Ishikawa (cell line): ENCODE measurements at regions not wholly inside any gene's neighbourhood (a gene's known extent, or its start where the extent isn't known, plus 50 kb on each side); places are given as distances from the start of the nearest gene placed in this dataset.

Experiments
- CEBPB ChIP-seq: IDR thresholded peaks from 2 replicates; pipeline ENCODE4 v1.6.1; 2012
- CREB1 ChIP-seq: IDR thresholded peaks from 2 replicates; pipeline ENCODE4 v1.6.1; 2012; ENCODE audit warnings: low read depth
- EGR1 ChIP-seq: IDR thresholded peaks from 2 replicates; pipeline ENCODE4 v1.6.1; 2012
- EP300 ChIP-seq: IDR thresholded peaks from 2 replicates; pipeline ENCODE4 v1.6.1; 2012; ENCODE audit warnings: borderline replicate concordance
- FOXM1 ChIP-seq: IDR thresholded peaks from 2 replicates; pipeline ENCODE4 v1.6.1; 2012; ENCODE audit warnings: low read depth, borderline replicate concordance
- MAX ChIP-seq: IDR thresholded peaks from 2 replicates; pipeline ENCODE4 v1.6.1; 2012
- NFIC ChIP-seq: IDR thresholded peaks from 2 replicates; pipeline ENCODE4 v1.6.1; 2012
- RAD21 ChIP-seq: IDR thresholded peaks from 2 replicates; pipeline ENCODE4 v1.6.1; 2012; ENCODE audit warnings: low read depth
- REST ChIP-seq: IDR thresholded peaks from 2 replicates; pipeline ENCODE4 v1.6.1; 2012; ENCODE audit warnings: low read depth, mild to moderate bottlenecking
- TAF1 ChIP-seq: IDR thresholded peaks from 2 replicates; pipeline ENCODE4 v1.6.1; 2012; ENCODE audit warnings: low read depth, mild to moderate bottlenecking
- TCF12 ChIP-seq: IDR thresholded peaks from 2 replicates; pipeline ENCODE4 v1.6.1; 2012; ENCODE audit warnings: low read depth
- TEAD4 ChIP-seq: IDR thresholded peaks from 2 replicates; pipeline ENCODE4 v1.6.1; 2012
- USF1 ChIP-seq: IDR thresholded peaks from 2 replicates; pipeline ENCODE4 v1.6.1; 2012
- YY1 ChIP-seq: IDR thresholded peaks from 2 replicates; pipeline ENCODE4 v1.6.1; 2012; ENCODE audit warnings: low read depth
- ZBTB7A ChIP-seq: IDR thresholded peaks from 2 replicates; pipeline ENCODE4 v1.6.1; 2012; ENCODE audit warnings: low read depth

- TF ChIP-seq CREB1 (no peak), YY1 (no peak), CEBPB (no peak), NFIC (no peak), MAX (no peak), FOXM1 (no peak), REST (no peak), TEAD4 (no peak), EP300 (no peak), RAD21 (no peak), TCF12 (no peak), EGR1 (no peak), USF1 (no peak), TAF1 (no peak), ZBTB7A (no peak)
Measured at GRCh38 chr12:85740186-85740585, 96.0 kb downstream of the RASSF9 start.

- TF ChIP-seq EGR1 (no peak), NFIC (no peak), REST (no peak), EP300 (no peak), FOXM1 (no peak), USF1 (no peak), TEAD4 (no peak)
Measured at GRCh38 chr12:85741046-85741445, 95.2 kb downstream of the RASSF9 start.

- TF ChIP-seq EP300, result no peak
Measured at GRCh38 chr12:85747941-85748495, 88.2 kb downstream of the RASSF9 start.
